T-helper 1 cell treated with Interleukin-12 subunit alpha and Interleukin-12 subunit beta and Interleukin-4 antibody, amounts not matched to agents 30 μg/mL and 1 μg/mL, for 36 hours (primary cell): ENCODE measurements at regions not wholly inside any gene's neighbourhood (a gene's known extent, or its start where the extent isn't known, plus 50 kb on each side); places are given as distances from the start of the nearest gene placed in this dataset.

Experiments used
- H3K27ac Mint-ChIP-seq: one replicate; pipeline ENCODE4 v1.8.0; 2021; ENCODE audit warnings: mild to moderate bottlenecking, mixed read lengths
- H3K27me3 Mint-ChIP-seq: one replicate; pipeline ENCODE4 v1.8.0; 2021; ENCODE audit warnings: low read depth, mixed read lengths
- H3K36me3 Mint-ChIP-seq: one replicate; pipeline ENCODE4 v1.8.0; 2021; ENCODE audit warnings: low read depth, mixed read lengths
- H3K4me1 Mint-ChIP-seq: one replicate; pipeline ENCODE4 v1.8.0; 2021; ENCODE audit warnings: low read depth, mixed read lengths
- H3K4me3 Mint-ChIP-seq: one replicate; pipeline ENCODE4 v1.8.0; 2021; ENCODE audit warnings: mild to moderate bottlenecking, moderate library complexity, mixed read lengths
- H3K9me3 Mint-ChIP-seq: one replicate; pipeline ENCODE4 v1.8.0; 2021; ENCODE audit warnings: mixed read lengths

- H3K9me3 Mint-ChIP-seq: peaks cover 16% of the 10 kb centered on the region
- peaks cover 3% of the 10 kb centered on the region for H3K36me3 Mint-ChIP-seq
- no peak overlapping the region for H3K27ac Mint-ChIP-seq
- H3K27me3 Mint-ChIP-seq: no peaks in the 10 kb centered on the region
- H3K4me3 Mint-ChIP-seq: no peak overlapping the region
- peaks cover 9% of the 10 kb centered on the region for H3K4me1 Mint-ChIP-seq
Measured at GRCh38 chr12:89085421-89085820, 266.9 kb downstream of the DUSP6 start.

DNA sequence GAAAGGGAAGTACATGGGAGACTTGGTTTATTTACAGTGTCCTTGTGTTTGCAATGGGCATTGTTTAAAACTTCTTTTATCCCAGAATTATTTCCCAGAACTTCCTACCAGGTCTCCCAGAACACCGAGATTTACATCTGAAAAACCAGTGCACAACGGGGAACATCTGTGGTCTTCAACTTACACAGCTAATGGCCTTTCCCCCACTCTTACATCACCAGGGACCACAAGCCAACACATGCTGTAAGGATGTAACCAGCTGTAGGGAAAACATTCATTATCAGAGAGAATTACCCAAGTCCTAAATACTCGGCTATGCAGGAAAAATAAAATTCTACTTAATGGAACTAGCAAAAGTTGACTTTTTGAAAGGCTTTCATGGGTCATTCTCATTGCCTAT lies 267.6 kb downstream of the DUSP6 start:
- Mint-ChIP-seq H3K27me3 (no peaks in the 10 kb centered on the region), H3K4me3 (no peak overlapping the region), H3K27ac (no peak overlapping the region), H3K9me3 (peaks cover 13% of the 10 kb centered on the region), H3K4me1 (peaks cover 9% of the 10 kb centered on the region), H3K36me3 (no peaks in the 10 kb centered on the region)

- Mint-ChIP-seq H3K4me1 (peaks cover 9% of the 10 kb centered on the region), H3K4me3 (no peak overlapping the region), H3K27me3 (no peaks in the 10 kb centered on the region), H3K9me3 (peaks cover 13% of the 10 kb centered on the region), H3K36me3 (no peaks in the 10 kb centered on the region), H3K27ac (no peak overlapping the region)
Measured at GRCh38 chr12:89083491-89083890, 268.8 kb downstream of the DUSP6 start.

GRCh38 chr12:89082370-89082753 lies 269.9 kb downstream of the DUSP6 start:
- Mint-ChIP-seq H3K27me3 (no peaks in the 10 kb centered on the region), H3K4me3 (no peak overlapping the region), H3K9me3 (peaks cover 6% of the 10 kb centered on the region), H3K4me1 (peaks cover 5% of the 10 kb centered on the region), H3K27ac (no peak overlapping the region), H3K36me3 (no peaks in the 10 kb centered on the region)

- Mint-ChIP-seq H3K36me3 (no peaks in the 10 kb centered on the region), H3K4me1 (peaks cover 5% of the 10 kb centered on the region), H3K27ac (no peak overlapping the region), H3K27me3 (no peaks in the 10 kb centered on the region), H3K9me3 (peaks cover 6% of the 10 kb centered on the region), H3K4me3 (no peak overlapping the region)
Measured at GRCh38 chr12:89081719-89082369, 270.5 kb downstream of the DUSP6 start.

DNA sequence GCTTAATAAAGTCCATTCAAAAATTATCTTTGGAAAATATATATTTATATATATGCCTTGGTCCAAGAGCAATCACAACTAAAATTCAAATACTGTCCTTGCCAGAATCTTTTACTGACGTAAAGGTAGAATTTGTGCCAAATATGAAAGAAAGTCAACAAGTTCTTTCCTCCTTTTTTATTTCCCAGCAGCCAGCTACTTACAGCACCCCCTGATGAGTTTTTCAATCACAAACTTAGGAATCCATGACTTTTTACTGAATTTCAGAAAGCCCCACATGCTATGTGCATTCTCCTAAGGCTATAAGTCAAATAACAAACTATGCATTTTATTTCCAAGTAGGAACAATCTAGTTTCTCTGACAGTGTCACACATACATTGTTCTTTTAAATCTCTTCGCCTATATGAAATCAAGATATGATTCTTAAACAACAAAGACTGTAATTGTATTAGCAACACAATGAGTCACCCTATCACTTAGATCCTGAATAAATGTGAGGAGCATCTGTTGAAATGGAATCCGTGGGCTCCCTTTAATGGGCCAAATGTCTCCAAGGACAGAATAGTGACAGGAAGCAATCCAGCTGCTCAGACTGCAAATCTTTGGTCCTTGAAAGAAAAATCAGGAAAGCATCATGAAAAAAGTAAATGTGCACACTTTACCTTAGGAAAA lies 271.4 kb downstream of the DUSP6 start:
- Mint-ChIP-seq H3K9me3 (peaks cover 3% of the 10 kb centered on the region), H3K4me1 (peaks cover 5% of the 10 kb centered on the region), H3K27ac (no peak overlapping the region), H3K27me3 (no peaks in the 10 kb centered on the region), H3K36me3 (no peaks in the 10 kb centered on the region), H3K4me3 (no peak overlapping the region)

DNA sequence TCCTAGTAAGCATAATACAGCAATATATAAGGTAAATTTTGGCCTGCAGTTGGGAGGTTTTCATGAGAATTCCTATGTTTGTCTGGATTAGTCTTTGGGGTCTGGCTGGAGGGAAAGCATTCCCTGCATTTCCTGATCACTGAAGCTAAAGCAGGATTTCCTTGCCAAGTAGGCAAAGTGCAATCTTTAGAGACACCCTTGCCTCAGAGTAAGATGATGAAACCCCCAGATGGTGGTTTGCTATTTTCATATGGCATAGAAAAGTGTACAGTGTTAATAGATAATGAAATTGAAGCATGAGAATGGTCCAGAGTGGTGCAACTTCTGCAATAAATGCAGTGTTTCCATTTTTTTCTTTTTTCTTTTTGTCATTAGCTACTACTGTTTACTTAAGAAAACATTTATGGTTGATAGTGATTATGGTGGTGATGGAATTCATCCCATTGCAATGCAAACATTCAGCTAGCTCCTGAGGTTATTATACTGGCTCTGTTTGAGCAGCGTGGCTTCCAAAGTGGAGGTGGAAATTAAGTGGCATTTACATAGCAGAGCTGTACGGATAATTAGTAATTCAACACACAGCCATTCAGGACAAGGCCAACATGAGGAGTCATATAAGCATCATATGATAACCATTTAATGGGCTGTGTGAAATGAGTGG lies 276.3 kb downstream of the DUSP6 start:
- Mint-ChIP-seq H3K9me3 (peaks cover 3% of the 10 kb centered on the region), H3K36me3 (peaks cover 2% of the 10 kb centered on the region), H3K4me3 (no peak overlapping the region), H3K4me1 (peaks cover 7% of the 10 kb centered on the region), H3K27me3 (no peaks in the 10 kb centered on the region), H3K27ac (no peak overlapping the region)

- H3K27ac Mint-ChIP-seq: no peak overlapping the region
Measured at GRCh38 chr12:89073659-89074058, 278.6 kb downstream of the DUSP6 start.

DNA sequence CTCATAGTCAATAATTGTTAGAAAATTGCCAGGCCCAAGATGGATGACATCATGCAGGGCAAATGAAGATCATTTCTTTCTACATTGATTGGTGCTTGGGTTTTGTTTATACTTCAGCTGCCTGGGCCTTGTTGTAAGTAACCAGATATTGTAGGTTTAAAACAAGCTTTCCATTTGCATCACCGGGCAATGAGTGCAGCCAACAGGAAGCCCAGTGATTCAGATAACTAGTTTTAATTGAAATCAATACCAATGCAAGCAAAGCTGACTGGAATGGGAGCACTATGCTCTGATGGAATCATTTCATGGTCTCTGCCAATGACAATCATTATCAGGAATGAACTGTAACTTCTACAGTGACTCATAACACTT lies 279.3 kb downstream of the DUSP6 start:
- Mint-ChIP-seq H3K4me1 (peaks cover 7% of the 10 kb centered on the region), H3K27me3 (no peaks in the 10 kb centered on the region), H3K4me3 (no peak overlapping the region), H3K27ac (no peak overlapping the region), H3K36me3 (peaks cover 2% of the 10 kb centered on the region), H3K9me3 (peaks cover 3% of the 10 kb centered on the region)

More at GRCh38 chr12:89073659-89074058, 278.6 kb downstream of the DUSP6 start:
- Mint-ChIP-seq H3K4me1 (peaks cover 7% of the 10 kb centered on the region), H3K27me3 (no peaks in the 10 kb centered on the region), H3K36me3 (peaks cover 2% of the 10 kb centered on the region), H3K9me3 (peaks cover 3% of the 10 kb centered on the region), H3K4me3 (no peak overlapping the region)

DNA sequence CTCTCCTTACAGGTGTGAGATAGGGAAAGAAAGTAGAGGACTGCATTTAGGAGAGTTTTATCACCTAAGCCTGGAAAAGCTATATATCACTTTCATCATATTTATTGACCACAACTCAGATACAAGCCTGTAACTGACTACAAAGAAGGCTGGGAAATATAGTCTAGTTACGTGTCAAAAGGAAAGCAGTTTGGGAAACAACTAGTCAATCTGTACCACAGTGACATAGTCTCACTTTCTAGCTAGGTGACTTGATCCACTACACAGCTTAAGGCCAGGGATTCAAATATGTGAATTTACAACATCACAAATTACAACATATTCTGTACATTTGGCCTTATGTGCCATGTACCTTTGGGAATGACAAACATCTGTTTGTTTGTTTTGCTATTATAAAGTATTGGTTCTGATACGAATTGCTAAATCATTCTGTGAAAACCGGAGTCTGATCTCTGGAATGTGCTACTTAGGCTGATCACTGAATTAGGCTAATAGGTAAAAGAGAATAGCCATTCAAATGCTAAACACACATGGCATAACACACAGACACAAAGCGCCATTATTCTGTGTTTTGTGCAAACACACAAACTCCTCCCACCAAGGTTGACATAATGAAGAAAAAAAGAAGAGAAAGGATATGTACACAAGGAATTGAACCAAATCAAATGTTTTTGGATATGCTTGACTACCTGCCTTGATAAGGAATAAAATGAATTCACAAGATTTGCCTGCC lies 279.8 kb downstream of the DUSP6 start:
- peaks cover 3% of the 10 kb centered on the region for H3K9me3 Mint-ChIP-seq
- H3K27ac Mint-ChIP-seq: peak overlapping the region; percentile 21
- H3K4me1 Mint-ChIP-seq: peaks cover 7% of the 10 kb centered on the region
- no peaks in the 10 kb centered on the region for H3K27me3 Mint-ChIP-seq
- peaks cover 2% of the 10 kb centered on the region for H3K36me3 Mint-ChIP-seq
- no peak overlapping the region for H3K4me3 Mint-ChIP-seq

- H3K27ac Mint-ChIP-seq: no peak overlapping the region
- peaks cover 10% of the 10 kb centered on the region for H3K4me1 Mint-ChIP-seq
- peaks cover 4% of the 10 kb centered on the region for H3K36me3 Mint-ChIP-seq
- peaks cover 14% of the 10 kb centered on the region for H3K9me3 Mint-ChIP-seq
- no peak overlapping the region for H3K4me3 Mint-ChIP-seq
- no peaks in the 10 kb centered on the region for H3K27me3 Mint-ChIP-seq
Measured at GRCh38 chr12:89070603-89071002, 281.7 kb downstream of the DUSP6 start.

GRCh38 chr12:89069431-89069830 lies 282.9 kb downstream of the DUSP6 start:
- Mint-ChIP-seq H3K4me1 (peaks cover 10% of the 10 kb centered on the region), H3K27ac (no peak overlapping the region), H3K36me3 (peaks cover 2% of the 10 kb centered on the region), H3K4me3 (no peak overlapping the region), H3K27me3 (no peaks in the 10 kb centered on the region), H3K9me3 (peaks cover 15% of the 10 kb centered on the region)

DNA sequence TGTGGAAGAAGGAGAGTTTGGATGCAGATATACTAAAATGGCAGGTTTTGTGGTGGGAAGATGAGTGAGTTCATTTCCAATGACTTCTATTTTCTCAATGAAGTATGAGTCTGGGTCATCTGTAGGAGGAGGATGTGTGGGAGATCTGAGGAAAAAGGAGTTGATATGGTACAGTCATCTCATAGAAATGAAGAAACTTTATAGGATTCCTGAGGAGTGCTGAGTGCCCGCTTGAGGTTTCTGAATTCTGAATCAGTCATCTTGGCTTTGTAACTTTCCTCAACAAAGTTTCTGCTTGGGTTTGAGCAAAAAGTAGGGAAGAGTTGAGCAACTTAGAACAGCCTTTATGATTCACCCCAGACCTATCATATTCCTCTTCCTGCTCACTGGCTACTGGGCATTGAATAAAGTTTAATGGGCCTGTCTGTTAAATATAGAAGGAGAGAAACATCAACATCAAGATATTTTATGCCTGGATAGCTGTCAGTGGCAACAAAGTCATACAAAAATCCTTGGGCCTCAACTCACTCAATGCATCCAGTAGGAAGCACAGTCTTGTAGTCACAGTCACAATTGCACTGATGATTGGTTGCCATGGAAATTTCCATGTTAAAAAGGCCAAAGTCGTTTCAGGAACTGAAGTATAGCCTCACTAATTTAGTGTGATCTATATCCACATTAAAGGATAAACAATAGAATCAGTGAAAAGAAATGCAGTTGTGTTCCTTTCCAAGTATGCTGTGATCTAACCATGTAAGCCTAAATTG lies 284.7 kb downstream of the DUSP6 start:
- Mint-ChIP-seq H3K27me3 (no peaks in the 10 kb centered on the region), H3K4me1 (peaks cover 6% of the 10 kb centered on the region), H3K4me3 (no peak overlapping the region), H3K27ac (no peak overlapping the region), H3K9me3 (peaks cover 15% of the 10 kb centered on the region), H3K36me3 (peaks cover 2% of the 10 kb centered on the region)

DNA sequence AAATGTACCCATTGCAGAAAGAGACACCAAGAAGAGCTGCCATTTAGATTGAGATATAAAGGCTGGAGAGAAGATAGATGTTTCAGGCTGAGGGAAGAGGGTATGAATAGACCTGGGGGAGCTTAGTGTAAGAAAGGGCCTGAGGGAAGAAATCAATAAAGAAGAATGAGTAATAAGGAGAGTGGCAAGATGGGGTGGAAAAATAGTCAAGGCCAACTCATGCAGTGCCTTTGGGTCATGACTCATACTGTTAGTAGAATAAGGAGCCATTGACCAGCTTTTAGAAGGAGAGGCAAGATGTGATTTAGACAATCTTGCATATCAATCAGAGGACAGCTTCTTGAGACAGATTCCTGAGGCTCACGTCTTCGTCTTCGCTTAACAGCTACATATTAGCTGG lies 287.5 kb downstream of the DUSP6 start:
- H3K27me3 Mint-ChIP-seq: no peaks in the 10 kb centered on the region
- H3K4me3 Mint-ChIP-seq: no peak overlapping the region
- peaks cover 2% of the 10 kb centered on the region for H3K36me3 Mint-ChIP-seq
- peaks cover 15% of the 10 kb centered on the region for H3K9me3 Mint-ChIP-seq
- peaks cover 3% of the 10 kb centered on the region for H3K4me1 Mint-ChIP-seq
- no peak overlapping the region for H3K27ac Mint-ChIP-seq
